HG03025 (cell line): ENCODE measurements at regions not wholly inside any gene's neighbourhood (a gene's known extent, or its start where the extent isn't known, plus 50 kb on each side); places are given as distances from the start of the nearest gene placed in this dataset.

Experiments used
- ATAC-seq: cut with Tn5 transposase; IDR thresholded peaks from one replicate; pipeline ENCODE4 v1.9.1; 2021; ENCODE audit warnings: mild to moderate bottlenecking, moderate library complexity; ENCODE audit not compliant: unreplicated experiment, low FRiP score

- no peak for ATAC-seq
Observed at GRCh38 chr15:81466741-81467140, 92.7 kb upstream of the TMC3 start.

GRCh38 chr15:81454024-81454423 lies 80.0 kb upstream of the TMC3 start:
- ATAC-seq: no peak

GRCh38 chr15:81450721-81451120 lies 76.7 kb upstream of the TMC3 start:
- ATAC-seq: no peak

- ATAC-seq: no peak
Observed at GRCh38 chr15:81449836-81450474, 75.9 kb upstream of the TMC3 start.

DNA sequence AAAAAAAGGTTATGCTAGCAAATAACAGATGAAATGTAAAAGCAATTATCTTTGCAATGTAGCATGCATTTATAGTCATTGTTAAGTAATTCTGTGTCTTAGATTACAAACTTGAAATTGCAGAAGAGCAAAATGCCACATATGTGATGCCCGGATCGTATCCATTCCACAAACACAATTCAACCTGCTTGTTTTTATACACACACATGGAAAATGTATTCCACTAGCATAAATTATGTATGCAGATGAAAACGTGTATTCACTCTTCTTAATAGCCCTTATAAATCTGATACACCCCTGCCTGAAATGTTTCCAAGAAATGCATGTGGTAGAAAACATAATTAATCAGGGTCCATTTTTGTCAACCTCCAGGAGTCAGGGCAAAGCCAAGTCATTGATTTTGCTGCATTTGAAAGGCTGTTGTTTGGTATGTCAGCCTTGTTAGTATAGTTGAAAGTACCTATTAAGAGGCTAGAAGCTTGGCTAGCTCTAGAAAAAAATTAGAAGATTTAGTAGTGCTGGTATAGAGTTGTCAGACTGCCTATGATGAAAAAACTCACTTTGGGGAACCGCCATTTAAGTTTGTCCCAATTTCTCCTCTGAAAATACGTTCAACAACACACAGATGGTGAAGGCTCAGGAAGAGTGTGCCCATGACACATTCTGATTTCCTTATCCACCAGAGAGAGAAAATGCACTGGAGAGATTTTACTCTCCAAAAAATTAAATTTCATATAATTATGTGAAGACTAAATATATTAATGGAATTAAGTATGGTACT lies 69.2 kb upstream of the TMC3 start:
- ATAC-seq: no peak

GRCh38 chr15:81442454-81442853 lies 68.4 kb upstream of the TMC3 start:
- no peak for ATAC-seq

GRCh38 chr15:81434851-81435250 lies 60.8 kb upstream of the TMC3 start:
- ATAC-seq: no peak

- ATAC-seq: no peak
Observed at GRCh38 chr15:81433462-81433861, 59.4 kb upstream of the TMC3 start.

DNA sequence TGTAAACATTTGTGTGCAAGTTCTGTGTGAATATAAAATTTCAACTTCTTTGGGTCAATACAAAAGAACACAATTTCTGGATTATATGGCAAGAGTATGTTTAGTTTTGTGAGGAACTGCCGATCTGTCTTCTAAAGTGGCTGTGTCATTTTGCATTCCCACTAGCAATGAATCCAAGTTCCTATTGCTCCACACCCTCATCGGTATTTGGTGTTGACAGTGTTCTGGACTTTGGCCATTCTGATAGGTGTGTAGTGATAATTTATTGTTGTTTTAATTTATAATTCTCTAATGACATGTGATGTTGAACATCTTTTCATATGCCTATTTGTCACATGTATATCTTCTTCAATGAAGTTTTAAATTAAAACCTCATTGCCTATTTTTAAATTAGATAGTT lies 58.2 kb upstream of the TMC3 start:
- no peak for ATAC-seq

- ATAC-seq: no peak
Observed at GRCh38 chr15:81427176-81427575, 53.2 kb upstream of the TMC3 start.

DNA sequence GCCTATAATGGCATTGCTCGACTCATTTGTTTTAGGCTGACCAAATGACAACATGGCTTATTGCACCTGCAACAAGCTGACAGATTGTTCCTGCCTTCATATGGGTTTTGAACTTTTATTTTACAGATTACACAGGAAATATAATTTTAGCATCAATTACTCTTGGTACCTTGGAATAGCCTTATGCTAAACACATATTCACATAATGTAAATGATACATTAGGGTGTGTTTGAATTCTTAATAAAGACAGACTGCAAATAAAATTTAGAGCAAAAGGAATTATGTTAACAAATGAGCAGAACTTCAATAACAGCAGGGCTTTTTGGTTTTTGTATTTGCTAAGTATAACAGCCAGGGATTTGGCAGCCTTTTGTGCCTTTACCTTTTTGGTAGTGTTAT lies 51.9 kb upstream of the TMC3 start:
- no peak for ATAC-seq
